Smooth muscle cell (in vitro differentiated cells): ENCODE measurements at regions not wholly inside any gene's neighbourhood (a gene's known extent, or its start where the extent isn't known, plus 50 kb on each side); places are given as distances from the start of the nearest gene placed in this dataset.

Experiments
- DNase-seq: peaks from one replicate; lab custom pipeline; 2025; ENCODE audit not compliant: unreplicated experiment; lab: John Stamatoyannopoulos, UW
- H2AFZ ChIP-seq: fragments of 200-600 bp; sonication (generic); 2 replicates; pipeline ENCODE4 v1.6.0; 2016; ENCODE audit warnings: antibody characterized with exemption, low read depth, mild to moderate bottlenecking
- H3F3A ChIP-seq: fragments of 200-600 bp; sonication (generic); 2 replicates; pipeline ENCODE4 v1.6.0; 2017; ENCODE audit warnings: antibody characterized with exemption, low read depth
- H3K27ac ChIP-seq: fragments of 200-600 bp; sonication (generic); 2 replicates; pipeline ENCODE4 v1.5.1; 2016; ENCODE audit warnings: low read depth, mild to moderate bottlenecking
- H3K27me3 ChIP-seq: fragments of 200-600 bp; sonication (generic); 2 replicates; pipeline ENCODE4 v1.6.1; 2016; ENCODE audit warnings: low read depth, mild to moderate bottlenecking
- H3K36me3 ChIP-seq: fragments of 200-600 bp; sonication (generic); 2 replicates; pipeline ENCODE4 v1.5.1; 2016; ENCODE audit warnings: low read depth
- H3K4me1 ChIP-seq: fragments of 200-600 bp; sonication (generic); 2 replicates; pipeline ENCODE4 v1.5.1; 2016; ENCODE audit warnings: low read depth
- H3K4me2 ChIP-seq: fragments of 200-600 bp; sonication (generic); 2 replicates; pipeline ENCODE4 v1.6.0; 2016; ENCODE audit warnings: mild to moderate bottlenecking
- H3K4me3 ChIP-seq: fragments of 200-600 bp; sonication (generic); 2 replicates; pipeline ENCODE4 v1.5.1; 2016; ENCODE audit warnings: mild to moderate bottlenecking
- H3K79me2 ChIP-seq: fragments of 200-600 bp; sonication (generic); 2 replicates; pipeline ENCODE4 v1.6.0; 2016; ENCODE audit warnings: low read depth, mild to moderate bottlenecking
- H3K9ac ChIP-seq: fragments of 200-600 bp; sonication (generic); 2 replicates; pipeline ENCODE4 v1.6.0; 2016; ENCODE audit warnings: low read depth
- H3K9me3 ChIP-seq: fragments of 200-600 bp; sonication (generic); replicated peaks from 2 replicates; pipeline ENCODE4 v1.5.1; 2016; ENCODE audit warnings: low read depth
- H4K20me1 ChIP-seq: fragments of 200-600 bp; sonication (generic); 2 replicates; pipeline ENCODE4 v1.6.0; 2016; ENCODE audit warnings: low read depth
- CTCF ChIP-seq: fragments of 200-600 bp; sonication (generic); IDR thresholded peaks from 2 replicates; pipeline ENCODE4 v1.5.1; 2017; ENCODE audit warnings: borderline replicate concordance, mild to moderate bottlenecking, antibody characterized with exemption; ENCODE audit not compliant: insufficient read depth, poor library complexity, severe bottlenecking
- WGBS: methylation state at CpG from one replicate; pipeline ENCODE4 v1.1.7; 2016; ENCODE audit warnings: low lambda C conversion rate; 5-methylcytosine and 5-hydroxymethylcytosine counted together

- no peak overlapping the region for H3K4me3 ChIP-seq
- TF ChIP-seq CTCF = no peak
- H3K36me3 ChIP-seq = no peaks in the 10 kb centered on the region
- H3K9me3 ChIP-seq = no peaks in the 10 kb centered on the region
- no peak overlapping the region for H2AFZ ChIP-seq
- H3K9ac ChIP-seq = no peak overlapping the region
- WGBS = 84% methylated on average over 2 of the region's 2 CpGs
- H4K20me1 ChIP-seq = no peaks in the 10 kb centered on the region
- H3K4me2 ChIP-seq = peak overlapping the region; percentile 42
- DNase-seq = no peak
- peaks cover 5% of the 10 kb centered on the region for H3K27me3 ChIP-seq
- H3K79me2 ChIP-seq = no peaks in the 10 kb centered on the region
- no peaks in the 10 kb centered on the region for H3F3A ChIP-seq
- H3K27ac ChIP-seq = no peak overlapping the region
- no peaks in the 10 kb centered on the region for H3K4me1 ChIP-seq
Observed at GRCh38 chr1:193771596-193771995, 585.2 kb upstream of the B3GALT2 start.

- Histone ChIP-seq H3K79me2 (no peaks in the 10 kb centered on the region), H3K4me2 (no peak overlapping the region), H3K27me3 (peaks cover 5% of the 10 kb centered on the region), H3K9ac (no peak overlapping the region), H3K36me3 (no peaks in the 10 kb centered on the region), H4K20me1 (no peaks in the 10 kb centered on the region), H3K4me3 (no peak overlapping the region), H3K27ac (no peak overlapping the region), H3F3A (no peaks in the 10 kb centered on the region), H2AFZ (no peak overlapping the region), H3K9me3 (no peaks in the 10 kb centered on the region), H3K4me1 (no peaks in the 10 kb centered on the region)
- no peak for TF ChIP-seq CTCF
- no peak for DNase-seq
- WGBS = 95% methylated on average over 2 of the region's 2 CpGs
Observed at GRCh38 chr1:193769651-193770050, 583.2 kb upstream of the B3GALT2 start.

- no peak for DNase-seq
- WGBS = 96% methylated on average over 6 of the region's 6 CpGs
- Histone ChIP-seq H3K36me3 (no peaks in the 10 kb centered on the region), H2AFZ (no peak overlapping the region), H4K20me1 (no peaks in the 10 kb centered on the region), H3K4me2 (no peak overlapping the region), H3K9me3 (no peaks in the 10 kb centered on the region), H3K9ac (no peak overlapping the region), H3K4me1 (no peaks in the 10 kb centered on the region), H3K79me2 (no peaks in the 10 kb centered on the region), H3K4me3 (no peak overlapping the region), H3F3A (no peaks in the 10 kb centered on the region), H3K27ac (no peak overlapping the region), H3K27me3 (no peaks in the 10 kb centered on the region)
- no peak for TF ChIP-seq CTCF
Observed at GRCh38 chr1:193767886-193768285, 581.5 kb upstream of the B3GALT2 start.

GRCh38 chr1:193766329-193766728 lies 579.9 kb upstream of the B3GALT2 start:
- WGBS = 76% methylated on average over 5 of the region's 5 CpGs
- Histone ChIP-seq H3K4me2 (no peak overlapping the region), H3K79me2 (no peaks in the 10 kb centered on the region), H3K27ac (no peak overlapping the region), H3K9me3 (no peaks in the 10 kb centered on the region), H3K27me3 (no peaks in the 10 kb centered on the region), H3K4me1 (no peaks in the 10 kb centered on the region), H4K20me1 (no peaks in the 10 kb centered on the region), H3F3A (no peaks in the 10 kb centered on the region), H3K9ac (no peak overlapping the region), H3K36me3 (no peaks in the 10 kb centered on the region), H2AFZ (no peak overlapping the region), H3K4me3 (no peak overlapping the region)
- TF ChIP-seq CTCF = no peak
- DNase-seq = no peak
